Adrenal gland (tissue), 5 donors: ENCODE measurements at regions not wholly inside any gene's neighbourhood (a gene's known extent, or its start where the extent isn't known, plus 50 kb on each side); places are given as distances from the start of the nearest gene placed in this dataset.

Experiments used
- POLR2A ChIP-seq, 2 donors: fragments of 450-650 bp; IDR thresholded peaks; one replicate each; pipeline ENCODE4 v1.6.1; 2017; ENCODE audit warnings: antibody characterized with exemption in 2 of 2, mild to moderate bottlenecking in 2 of 2, moderate library complexity in 1 of 2
- TF ChIP-seq, protein P1 (sequence below), 6 experiments: fragments of 450-650 bp in 4 of 6; fragments of 200-600 bp in 2 of 6; sonication (generic) in 1 of 6; IDR thresholded peaks; 1 replicate in 5 of 6; 2 replicates in 1 of 6; pipeline versions ENCODE4 v1.5.1 to v1.8.0; 2016 to 2021; ENCODE audit warnings: antibody characterized with exemption in 6 of 6, mild to moderate bottlenecking in 2 of 6, moderate library complexity in 1 of 6
- donor health status: DM: no; HTN: no; CAD: no.

DNA sequence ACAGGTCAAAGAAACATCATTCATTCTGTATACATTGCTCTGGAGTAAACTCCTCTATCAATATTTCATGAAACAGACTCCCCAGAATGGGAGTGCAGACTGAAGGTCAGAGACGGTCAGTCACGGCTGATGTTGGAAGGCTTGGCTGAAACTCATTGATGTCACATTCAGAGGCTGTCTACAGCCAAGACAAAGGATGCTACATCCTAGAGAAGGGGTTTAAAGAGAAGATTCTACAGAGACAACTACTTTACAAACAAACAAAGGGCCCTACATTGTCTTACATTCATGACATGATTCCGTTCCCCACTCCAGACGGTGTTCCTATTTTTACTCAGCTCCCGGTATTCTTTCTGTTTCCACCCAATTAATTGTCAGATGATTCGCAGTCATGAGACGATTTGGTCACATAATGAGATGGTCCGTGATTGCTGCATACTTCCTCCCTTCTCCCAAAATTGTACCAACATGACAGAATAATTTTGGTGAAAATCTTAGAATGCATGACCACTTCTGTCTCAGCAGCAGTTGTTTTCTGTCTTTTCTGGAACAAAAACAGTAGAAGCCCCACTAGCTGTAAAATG lies 73.8 kb upstream of the VAV3 start:
- TF ChIP-seq, protein P1, sequence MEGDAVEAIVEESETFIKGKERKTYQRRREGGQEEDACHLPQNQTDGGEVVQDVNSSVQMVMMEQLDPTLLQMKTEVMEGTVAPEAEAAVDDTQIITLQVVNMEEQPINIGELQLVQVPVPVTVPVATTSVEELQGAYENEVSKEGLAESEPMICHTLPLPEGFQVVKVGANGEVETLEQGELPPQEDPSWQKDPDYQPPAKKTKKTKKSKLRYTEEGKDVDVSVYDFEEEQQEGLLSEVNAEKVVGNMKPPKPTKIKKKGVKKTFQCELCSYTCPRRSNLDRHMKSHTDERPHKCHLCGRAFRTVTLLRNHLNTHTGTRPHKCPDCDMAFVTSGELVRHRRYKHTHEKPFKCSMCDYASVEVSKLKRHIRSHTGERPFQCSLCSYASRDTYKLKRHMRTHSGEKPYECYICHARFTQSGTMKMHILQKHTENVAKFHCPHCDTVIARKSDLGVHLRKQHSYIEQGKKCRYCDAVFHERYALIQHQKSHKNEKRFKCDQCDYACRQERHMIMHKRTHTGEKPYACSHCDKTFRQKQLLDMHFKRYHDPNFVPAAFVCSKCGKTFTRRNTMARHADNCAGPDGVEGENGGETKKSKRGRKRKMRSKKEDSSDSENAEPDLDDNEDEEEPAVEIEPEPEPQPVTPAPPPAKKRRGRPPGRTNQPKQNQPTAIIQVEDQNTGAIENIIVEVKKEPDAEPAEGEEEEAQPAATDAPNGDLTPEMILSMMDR (IDR thresholded peaks at IDR 0.05), result no peak
- TF ChIP-seq POLR2A (IDR thresholded peaks at IDR 0.05), result no peak
